ENCODE measurements at regions not wholly inside any gene's neighbourhood (a gene's known extent, or its start where the extent isn't known, plus 50 kb on each side); places are given as distances from the start of the nearest gene placed in this dataset.
A peak's percentile ranks its signal among the peaks of the same experiment; 100 is the strongest.

DNA sequence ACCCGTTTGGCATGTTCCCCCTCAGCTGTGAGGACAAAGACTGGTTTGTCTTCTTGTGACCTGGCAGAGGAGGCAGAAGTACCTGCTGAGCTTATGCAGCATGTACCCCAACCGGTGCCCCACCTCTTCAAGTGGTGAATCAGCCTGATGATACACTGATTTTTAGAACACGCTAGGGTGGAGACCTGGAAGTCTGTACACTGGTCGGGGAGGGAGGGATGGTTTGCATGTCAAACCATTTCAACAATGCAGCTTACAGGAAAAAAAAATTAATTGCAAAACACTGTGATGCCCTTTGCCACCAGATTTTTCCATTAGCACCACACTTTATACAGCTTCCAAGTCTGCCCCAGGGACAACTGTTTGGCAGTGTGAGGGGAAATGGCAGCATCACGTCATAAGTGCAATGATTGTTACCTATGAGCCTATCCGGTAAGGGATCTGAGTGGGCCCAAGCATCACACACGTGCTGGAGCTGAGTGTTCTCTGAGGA lies 155.1 kb upstream of the DMRT1 start:
- Histone ChIP-seq H3K4me3 (no peak overlapping the region), H3K27ac (peak overlapping the region; percentile 3), H3K4me1 (no peaks in the 10 kb centered on the region), H3K27me3 (no peaks in the 10 kb centered on the region), H3K36me3 (no peaks in the 10 kb centered on the region), H3K9me3 (no peaks in the 10 kb centered on the region)
- DNase-seq (no peak), ATAC-seq (peak; percentile 26)
- TF ChIP-seq, protein P1, sequence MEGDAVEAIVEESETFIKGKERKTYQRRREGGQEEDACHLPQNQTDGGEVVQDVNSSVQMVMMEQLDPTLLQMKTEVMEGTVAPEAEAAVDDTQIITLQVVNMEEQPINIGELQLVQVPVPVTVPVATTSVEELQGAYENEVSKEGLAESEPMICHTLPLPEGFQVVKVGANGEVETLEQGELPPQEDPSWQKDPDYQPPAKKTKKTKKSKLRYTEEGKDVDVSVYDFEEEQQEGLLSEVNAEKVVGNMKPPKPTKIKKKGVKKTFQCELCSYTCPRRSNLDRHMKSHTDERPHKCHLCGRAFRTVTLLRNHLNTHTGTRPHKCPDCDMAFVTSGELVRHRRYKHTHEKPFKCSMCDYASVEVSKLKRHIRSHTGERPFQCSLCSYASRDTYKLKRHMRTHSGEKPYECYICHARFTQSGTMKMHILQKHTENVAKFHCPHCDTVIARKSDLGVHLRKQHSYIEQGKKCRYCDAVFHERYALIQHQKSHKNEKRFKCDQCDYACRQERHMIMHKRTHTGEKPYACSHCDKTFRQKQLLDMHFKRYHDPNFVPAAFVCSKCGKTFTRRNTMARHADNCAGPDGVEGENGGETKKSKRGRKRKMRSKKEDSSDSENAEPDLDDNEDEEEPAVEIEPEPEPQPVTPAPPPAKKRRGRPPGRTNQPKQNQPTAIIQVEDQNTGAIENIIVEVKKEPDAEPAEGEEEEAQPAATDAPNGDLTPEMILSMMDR (IDR thresholded peaks at IDR 0.05): no peak
- intact Hi-C loops (cut with DNase I): no loop called here

DNA sequence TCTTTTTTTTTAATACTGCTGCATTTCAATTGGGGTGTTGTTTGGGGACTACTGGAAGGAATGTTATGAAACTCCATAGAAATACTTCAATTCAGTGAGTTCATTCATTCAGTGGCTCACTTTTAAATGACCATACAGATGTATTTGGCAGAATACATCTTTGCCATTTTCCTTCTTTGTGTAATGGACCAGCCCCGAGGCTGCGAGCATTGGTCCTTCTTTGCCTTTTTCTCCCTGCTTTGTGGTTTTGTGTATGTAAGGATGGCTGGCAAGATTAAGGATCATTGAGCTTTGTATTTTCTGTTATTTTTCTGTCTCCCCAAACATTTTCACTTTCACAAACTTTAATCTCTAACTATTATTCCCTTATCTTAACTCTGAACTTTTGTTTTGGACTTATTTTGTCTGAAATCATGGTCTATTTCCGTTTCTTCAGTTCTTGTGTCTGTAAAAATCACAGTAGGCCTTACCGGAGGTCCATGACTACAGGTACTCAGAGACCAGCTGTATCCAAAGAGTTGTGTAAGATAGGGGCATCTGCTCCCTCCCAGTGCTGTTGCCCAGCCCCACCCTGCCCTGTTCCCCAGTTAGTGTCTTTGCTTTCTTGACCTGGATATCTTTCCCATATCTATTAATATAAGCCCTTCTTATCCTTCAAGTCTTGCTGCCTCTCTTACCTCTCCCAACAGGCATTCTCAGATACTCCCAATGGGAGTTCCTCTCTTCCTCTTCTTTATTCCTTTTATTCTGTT lies 154.3 kb upstream of the DMRT1 start:
- Histone ChIP-seq H3K27ac (peak overlapping the region; percentile 3), H3K36me3 (no peaks in the 10 kb centered on the region), H3K4me3 (no peak overlapping the region), H3K4me1 (peaks cover 2% of the 10 kb centered on the region), H3K27me3 (no peaks in the 10 kb centered on the region), H3K9me3 (no peaks in the 10 kb centered on the region)
- TF ChIP-seq, protein P1 (IDR thresholded peaks at IDR 0.05): no peak
- ATAC-seq (no peak), DNase-seq (no peak)
- intact Hi-C loops (cut with DNase I): no loop called here

DNA sequence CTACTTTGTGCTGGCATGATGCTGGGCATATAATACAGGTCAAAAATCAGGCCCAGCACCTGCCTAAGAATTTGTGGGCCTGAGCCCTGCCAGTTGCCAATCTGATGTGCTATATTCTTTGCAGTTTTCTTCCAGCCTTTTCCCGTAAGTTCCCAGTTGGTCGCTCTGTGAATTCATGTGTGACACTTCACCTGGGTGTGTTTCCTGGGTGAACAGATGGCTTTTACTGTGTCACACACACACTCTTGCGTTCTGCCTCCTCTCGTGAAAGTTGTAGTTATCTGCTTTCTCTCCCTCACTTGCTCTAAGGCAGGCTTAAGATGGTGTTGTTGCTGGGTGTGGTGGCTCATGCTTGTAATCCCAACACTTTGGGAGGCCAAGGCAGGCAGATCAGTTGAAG lies 153.5 kb upstream of the DMRT1 start:
- peaks cover 10% of the 10 kb centered on the region for H3K4me1 ChIP-seq

DNA sequence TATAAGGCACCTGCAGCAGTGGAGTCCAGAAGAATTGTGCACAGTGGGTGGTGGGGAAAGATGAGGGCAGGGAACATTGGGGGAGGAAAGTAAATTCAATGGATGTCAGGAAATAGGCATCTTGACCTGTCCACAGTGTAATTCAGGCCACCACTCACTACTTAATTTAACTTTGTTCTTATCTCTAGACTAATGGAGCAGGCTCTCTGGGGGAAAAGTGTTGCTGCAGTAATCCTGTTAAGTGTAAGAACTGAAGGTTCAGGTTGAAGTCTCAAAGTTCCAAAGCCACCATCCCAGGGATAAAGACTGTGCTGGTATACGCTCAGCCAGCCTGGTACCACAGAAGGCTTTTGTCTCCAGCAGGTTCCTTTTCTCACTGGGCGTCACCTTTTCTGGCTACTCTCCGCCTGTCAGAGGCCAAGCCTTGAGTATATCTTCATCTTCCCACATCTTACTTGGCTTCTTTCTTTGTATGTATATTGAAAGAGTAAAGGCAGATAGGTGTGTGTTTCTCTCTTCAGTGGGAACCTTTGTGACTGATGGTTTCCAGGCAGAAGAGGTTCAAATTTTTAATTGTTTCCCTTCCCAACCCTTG lies 150.9 kb upstream of the DMRT1 start:
- TF ChIP-seq, protein P1 (IDR thresholded peaks at IDR 0.05): no peak
- no peak overlapping the region for H3K27ac ChIP-seq

More for the DNA sequence above, 153.5 kb upstream of the DMRT1 start:
- Histone ChIP-seq H3K4me3 (no peak overlapping the region), H3K27ac (no peak overlapping the region), H3K27me3 (no peaks in the 10 kb centered on the region), H3K9me3 (no peaks in the 10 kb centered on the region), H3K36me3 (no peaks in the 10 kb centered on the region)
- ATAC-seq: no peak
- TF ChIP-seq, protein P1 (IDR thresholded peaks at IDR 0.05): no peak
- DNase-seq: no peak
- intact Hi-C loops (cut with DNase I): no loop called here

DNA sequence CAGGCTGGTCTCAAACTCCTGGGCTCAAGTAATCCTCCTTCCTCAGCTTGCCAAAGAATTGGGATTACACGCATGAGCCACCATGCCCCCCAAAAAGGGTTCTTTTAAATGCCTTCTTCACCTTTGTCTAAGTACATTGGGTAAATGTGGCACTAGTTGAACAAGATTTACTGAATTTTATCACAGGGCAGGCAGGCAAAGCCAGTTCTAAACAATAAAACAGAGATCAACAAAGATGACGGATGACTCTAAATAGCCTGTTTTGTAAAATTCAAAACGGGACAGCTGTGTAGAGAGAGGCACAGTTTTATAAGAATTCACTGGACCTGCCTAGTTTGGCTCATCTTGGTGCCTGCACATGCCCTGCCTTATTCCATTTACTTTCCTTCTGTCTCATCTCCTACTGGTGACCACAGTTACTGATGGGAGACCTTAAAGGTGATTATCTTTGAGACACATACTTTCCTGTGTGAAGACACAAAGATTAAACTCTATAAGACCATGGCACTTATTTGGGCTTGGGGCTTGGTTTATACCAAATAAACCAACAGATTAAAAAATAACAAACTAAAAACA lies 149.6 kb upstream of the DMRT1 start:
- intact Hi-C loops (cut with DNase I): no loop called here
- ATAC-seq (no peak), DNase-seq (no peak)
- Histone ChIP-seq H3K27ac (peak overlapping the region; percentile 82), H3K4me3 (no peak overlapping the region), H3K4me1 (peaks cover 35% of the 10 kb centered on the region), H3K9me3 (no peaks in the 10 kb centered on the region), H3K27me3 (no peaks in the 10 kb centered on the region), H3K36me3 (no peaks in the 10 kb centered on the region)
- TF ChIP-seq, protein P1 (IDR thresholded peaks at IDR 0.05): no peak

More for the DNA sequence above, 150.9 kb upstream of the DMRT1 start:
- DNase-seq (no peak), ATAC-seq (no peak)
- H3K27me3 ChIP-seq: no peaks in the 10 kb centered on the region
- intact Hi-C loops (cut with DNase I): no loop called here
- no peak overlapping the region for H3K4me3 ChIP-seq
- H3K4me1 ChIP-seq: peaks cover 29% of the 10 kb centered on the region
- H3K9me3 ChIP-seq: no peaks in the 10 kb centered on the region
- no peaks in the 10 kb centered on the region for H3K36me3 ChIP-seq
